HG02678 (cell line): ENCODE measurements at regions not wholly inside any gene's neighbourhood (a gene's known extent, or its start where the extent isn't known, plus 50 kb on each side); places are given as distances from the start of the nearest gene placed in this dataset.
"Not testable (repeated sequence)": the region's sequence is repeated elsewhere in the genome, so short reads cannot be mapped to it uniquely, and the experiment has no call there.

Source experiments
- ATAC-seq: cut with Tn5 transposase; IDR thresholded peaks from one replicate; pipeline ENCODE4 v1.9.1; 2021; ENCODE audit warnings: mild to moderate bottlenecking, moderate library complexity; ENCODE audit not compliant: unreplicated experiment

DNA sequence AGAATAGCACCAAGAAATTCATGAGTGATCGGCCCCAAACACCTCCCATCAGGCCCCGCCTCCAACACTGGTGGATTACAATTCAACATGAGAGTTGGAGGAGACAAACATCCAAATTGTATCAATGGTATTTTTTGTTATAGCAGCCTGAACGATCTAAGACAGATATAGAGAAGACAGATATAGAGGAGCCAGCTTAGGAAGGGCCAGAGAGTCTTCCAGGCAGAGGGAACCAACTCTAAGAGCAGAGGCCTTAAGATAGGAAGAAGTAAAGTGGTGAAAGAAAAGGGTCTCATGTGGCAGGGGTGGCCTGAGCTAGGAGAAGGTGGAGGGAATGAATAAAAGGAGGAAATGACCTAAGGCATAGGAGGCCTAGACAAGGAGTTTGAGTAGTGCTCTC is 158.8 kb upstream of the TBL1XR1 start:
- ATAC-seq: no peak

DNA sequence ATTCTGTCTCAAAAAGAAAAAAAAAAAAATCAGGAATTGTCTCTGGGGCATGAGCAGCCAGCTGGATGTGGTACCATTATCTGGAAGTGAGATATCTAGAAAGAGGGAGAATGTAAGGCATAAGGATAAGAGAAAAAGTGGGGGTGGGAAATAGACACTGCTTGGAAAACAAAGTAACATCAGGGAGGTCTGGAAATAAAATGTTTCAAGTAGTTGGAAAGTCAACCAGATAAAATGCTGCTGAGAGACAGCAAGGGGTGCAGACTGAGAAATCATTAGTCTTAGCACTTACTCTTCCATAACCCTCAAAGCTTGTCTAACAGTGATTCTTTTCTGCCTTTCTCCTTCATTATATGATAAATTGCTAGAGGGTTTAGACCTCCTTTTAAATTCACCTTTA is 159.7 kb upstream of the TBL1XR1 start:
- no peak for ATAC-seq

GRCh38 chr3:177357352-177358090 is 160.2 kb upstream of the TBL1XR1 start:
- no peak for ATAC-seq

- ATAC-seq: peak; percentile 47
These were observed 161.1 kb upstream of the TBL1XR1 start for GRCh38 chr3:177358091-177358976.

- ATAC-seq: peak; percentile 13
These were observed 161.8 kb upstream of the TBL1XR1 start for GRCh38 chr3:177358977-177359592.

GRCh38 chr3:177359593-177360357 is 162.5 kb upstream of the TBL1XR1 start:
- peak; percentile 67 for ATAC-seq

- ATAC-seq: no peak
These were observed 164.0 kb upstream of the TBL1XR1 start for GRCh38 chr3:177361081-177361938.

- ATAC-seq: no peak
These were observed 165.3 kb upstream of the TBL1XR1 start for GRCh38 chr3:177362626-177363025.

GRCh38 chr3:177364236-177364635 is 167.0 kb upstream of the TBL1XR1 start:
- ATAC-seq: no peak

DNA sequence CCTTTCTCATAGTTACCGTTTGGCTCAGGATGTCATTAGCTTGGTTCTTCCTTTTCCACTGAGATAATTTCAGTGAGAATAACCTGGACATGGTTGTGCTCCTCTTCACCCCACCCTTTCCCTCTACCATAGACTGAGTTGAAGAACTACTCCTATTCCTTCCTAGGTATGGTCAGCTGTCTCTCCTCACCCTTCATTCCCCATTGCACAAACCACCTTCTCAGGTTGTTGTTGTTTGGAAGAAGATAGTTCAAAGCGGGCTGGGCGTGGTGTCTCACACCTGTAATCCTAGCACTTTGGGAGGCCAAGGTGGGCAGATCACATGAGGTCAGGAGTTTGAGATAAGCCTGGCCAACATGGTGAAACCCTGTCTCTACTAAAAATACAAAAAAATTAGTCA is 168.0 kb upstream of the TBL1XR1 start:
- ATAC-seq: not testable (repeated sequence)

DNA sequence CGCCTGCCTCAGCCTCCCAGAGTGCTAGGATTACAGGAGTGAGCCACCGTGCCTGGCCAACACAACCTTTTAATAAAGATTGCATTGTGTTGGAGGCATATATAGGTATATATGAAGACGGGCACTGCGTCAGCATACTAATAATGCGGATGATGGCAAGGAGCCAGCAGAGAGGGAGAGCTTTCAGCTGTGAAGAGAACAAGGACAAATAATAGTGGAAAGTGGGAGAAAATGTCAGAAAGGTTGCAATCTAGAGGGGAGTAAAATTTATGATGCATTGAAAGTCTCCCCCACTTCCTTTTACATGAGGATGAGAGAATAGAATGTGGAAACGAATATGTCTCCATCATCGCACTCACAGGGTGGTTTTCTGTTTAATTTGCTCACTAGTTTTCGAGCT is 170.5 kb upstream of the TBL1XR1 start:
- ATAC-seq: no peak

DNA sequence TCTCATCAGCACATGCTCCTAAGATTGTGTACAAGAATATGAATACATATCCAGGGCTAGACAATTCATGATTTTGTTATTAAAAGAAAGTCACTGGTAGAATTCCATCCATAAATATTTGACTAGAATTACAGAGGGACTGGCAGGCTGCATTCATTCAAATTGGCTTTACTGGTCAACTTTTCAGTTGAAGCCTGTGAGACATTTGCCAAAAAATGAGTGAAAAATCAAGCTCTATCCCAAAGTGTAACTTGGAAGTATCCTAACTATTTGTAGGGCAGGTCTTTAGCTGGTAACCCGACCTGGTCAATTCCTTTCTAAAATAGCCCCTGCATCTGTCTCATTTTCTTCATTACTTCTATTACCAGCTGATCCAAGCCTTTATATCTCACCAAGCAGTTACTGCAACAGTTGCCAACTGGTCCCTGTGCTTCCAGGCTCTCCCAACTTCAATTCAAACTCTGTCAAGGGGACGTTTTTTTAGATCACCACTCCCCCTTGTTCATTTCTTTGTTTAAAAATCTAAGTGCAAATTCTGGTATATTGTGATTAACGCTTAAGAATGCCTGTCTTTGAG is 173.1 kb upstream of the TBL1XR1 start:
- ATAC-seq: no peak

DNA sequence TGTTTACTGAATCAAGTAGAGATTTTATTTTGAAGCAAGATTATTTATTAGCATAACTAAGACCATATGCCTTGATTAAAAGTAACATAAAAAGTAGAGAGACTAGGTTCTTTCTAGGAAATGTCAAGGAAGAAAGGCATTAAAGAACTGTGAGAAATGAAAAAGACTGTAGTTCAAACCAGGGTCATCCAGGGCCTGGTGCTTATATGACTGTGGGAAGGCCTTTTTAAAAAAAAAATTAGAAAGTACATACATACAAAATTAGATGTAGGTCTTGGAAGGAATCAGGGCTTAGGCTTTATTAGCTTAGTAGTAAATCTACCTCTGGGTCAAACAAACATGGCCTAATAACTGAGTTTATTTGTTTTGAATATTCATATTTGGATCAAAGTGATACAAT is 173.9 kb upstream of the TBL1XR1 start:
- ATAC-seq: no peak

DNA sequence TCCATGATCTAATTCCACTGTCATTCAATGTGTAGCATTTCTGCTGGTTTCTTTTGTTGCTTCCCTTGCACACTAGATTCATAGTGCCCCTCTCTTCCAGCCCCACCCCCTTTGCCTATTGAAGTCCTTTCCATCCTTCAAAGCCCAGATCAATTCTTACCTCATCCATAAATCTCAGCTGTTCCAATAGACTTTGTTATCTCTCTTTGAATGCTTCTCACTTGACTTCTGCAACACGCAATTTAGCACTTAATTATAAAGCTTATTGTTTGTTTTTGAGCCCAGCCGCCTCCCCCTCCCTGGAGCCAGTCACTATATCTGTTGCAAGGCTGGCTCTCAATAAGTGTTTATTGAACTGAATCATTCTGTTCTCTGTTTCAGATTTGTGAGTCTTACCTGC is 174.6 kb upstream of the TBL1XR1 start:
- ATAC-seq: no peak

- no peak for ATAC-seq
These were observed 177.0 kb upstream of the TBL1XR1 start for GRCh38 chr3:177374323-177374722.

DNA sequence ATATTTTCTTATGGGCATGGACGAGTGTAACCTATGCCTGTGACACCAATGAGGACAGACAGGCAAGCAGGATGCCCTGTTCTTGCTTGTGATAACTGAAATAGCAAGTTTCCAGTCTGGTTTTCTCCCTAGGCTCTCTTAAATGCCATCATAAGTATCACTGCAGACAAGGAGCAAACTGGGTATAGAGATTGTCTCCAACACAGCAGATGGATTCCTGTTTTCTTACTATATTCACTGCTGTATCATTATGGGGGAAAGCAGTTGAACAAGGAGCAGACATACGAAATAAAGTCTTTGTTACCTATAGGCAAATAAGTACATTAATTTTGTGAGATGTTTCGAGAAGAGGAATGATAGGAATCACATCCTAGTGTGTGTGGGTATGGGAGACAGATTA is 178.0 kb upstream of the TBL1XR1 start:
- ATAC-seq: no peak

- ATAC-seq: no peak
These were observed 179.9 kb upstream of the TBL1XR1 start for GRCh38 chr3:177377166-177377565.

DNA sequence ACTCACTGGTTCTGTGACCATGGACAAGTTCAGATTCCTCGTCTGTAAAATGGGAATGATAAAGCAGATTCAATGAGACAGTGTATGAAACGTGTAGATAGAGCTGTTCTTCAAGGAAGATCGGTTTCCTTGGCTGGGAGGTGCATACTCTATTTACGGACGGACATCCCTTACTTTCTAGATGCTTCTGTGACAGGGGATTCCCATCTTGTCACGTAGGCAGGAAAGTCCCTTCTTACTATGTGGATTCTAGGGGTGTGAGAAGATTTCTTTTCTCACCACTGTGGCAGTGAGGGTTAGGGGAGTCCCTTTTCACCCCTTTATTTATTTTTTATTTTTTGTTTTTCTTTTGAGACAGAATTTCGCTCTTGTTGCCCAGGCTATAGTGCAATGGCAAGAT is 180.9 kb upstream of the TBL1XR1 start:
- peak; percentile 72 for ATAC-seq

DNA sequence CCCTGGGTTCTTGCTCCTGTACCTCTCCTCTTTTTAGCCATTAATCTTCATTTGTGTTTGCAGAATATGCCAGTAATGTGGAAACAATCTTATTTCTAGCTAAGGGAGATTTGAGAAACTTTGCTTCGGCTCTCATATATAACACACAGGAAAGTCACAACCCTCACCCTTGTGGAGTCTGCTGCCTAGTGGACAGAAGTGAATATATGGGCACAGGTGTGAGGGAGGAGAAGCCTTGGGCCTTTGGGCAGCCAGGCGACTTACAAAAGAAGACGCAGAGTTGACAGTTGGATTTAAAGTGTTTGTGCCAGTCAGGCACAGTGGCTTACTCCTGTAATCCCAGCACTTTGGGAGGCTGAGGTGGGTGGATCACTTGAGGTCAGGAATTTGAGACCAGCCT is 181.8 kb upstream of the TBL1XR1 start:
- no peak for ATAC-seq

GRCh38 chr3:177381070-177381469 is 183.8 kb upstream of the TBL1XR1 start:
- no peak for ATAC-seq
